HL-60 (cell line): ENCODE measurements at regions not wholly inside any gene's neighbourhood (a gene's known extent, or its start where the extent isn't known, plus 50 kb on each side); places are given as distances from the start of the nearest gene placed in this dataset.

Experiments
- DNase-seq, 2 experiments: peaks; one replicate each; pipeline ENCODE4 v3.0.0-alpha.2; 2010 to 2020; ENCODE audit warnings: low read depth in 1 of 2, low spot score in 1 of 2
- H3K27ac ChIP-seq: fragments of 250-450 bp; sonication (Bioruptor Pico); replicated peaks from 2 replicates; pipeline ENCODE4 v1.5.1; 2020; ENCODE audit warnings: mild to moderate bottlenecking, moderate library complexity
- H3K27me3 ChIP-seq: fragments of 250-450 bp; sonication (Bioruptor Pico); 2 replicates; pipeline ENCODE4 v1.5.1; 2021; ENCODE audit warnings: mild to moderate bottlenecking, moderate library complexity; ENCODE audit not compliant: insufficient read depth, poor library complexity, severe bottlenecking
- H3K4me3 ChIP-seq: replicated peaks from 2 replicates; pipeline ENCODE4 v1.5.1; 2011; ENCODE audit warnings: mild to moderate bottlenecking, control low read depth, low read length; ENCODE audit not compliant: insufficient read depth
- GABPA ChIP-seq: IDR thresholded peaks from 2 replicates; pipeline ENCODE4 v1.6.1; 2012; ENCODE audit warnings: low read depth
- POLR2AphosphoS5 ChIP-seq: IDR thresholded peaks from 2 replicates; pipeline ENCODE4 v1.6.1; 2012; ENCODE audit warnings: low read depth
- SPI1 ChIP-seq: IDR thresholded peaks from 2 replicates; pipeline ENCODE4 v1.6.1; 2012; ENCODE audit warnings: low read depth, mild to moderate bottlenecking, borderline replicate concordance
- TF ChIP-seq, protein P1 (sequence below): IDR thresholded peaks from 2 replicates; pipeline ENCODE4 v1.6.1; 2012; ENCODE audit warnings: low read depth; ENCODE audit not compliant: insufficient replicate concordance
- TF ChIP-seq, protein P2 (sequence below): IDR thresholded peaks from one replicate; pipeline ENCODE4 v1.5.1; 2011; ENCODE audit warnings: low read length, control low read depth, inconsistent platforms; ENCODE audit not compliant: insufficient read depth

GRCh38 chr18:56168049-56168781 lies 470.2 kb downstream of the TXNL1 start:
- DNase-seq, result no peak
- H3K4me3 ChIP-seq, result no peak overlapping the region
- H3K27ac ChIP-seq, result no peak overlapping the region
- no peaks in the 10 kb centered on the region for H3K27me3 ChIP-seq
- no peak for TF ChIP-seq POLR2AphosphoS5
- TF ChIP-seq, protein P1, sequence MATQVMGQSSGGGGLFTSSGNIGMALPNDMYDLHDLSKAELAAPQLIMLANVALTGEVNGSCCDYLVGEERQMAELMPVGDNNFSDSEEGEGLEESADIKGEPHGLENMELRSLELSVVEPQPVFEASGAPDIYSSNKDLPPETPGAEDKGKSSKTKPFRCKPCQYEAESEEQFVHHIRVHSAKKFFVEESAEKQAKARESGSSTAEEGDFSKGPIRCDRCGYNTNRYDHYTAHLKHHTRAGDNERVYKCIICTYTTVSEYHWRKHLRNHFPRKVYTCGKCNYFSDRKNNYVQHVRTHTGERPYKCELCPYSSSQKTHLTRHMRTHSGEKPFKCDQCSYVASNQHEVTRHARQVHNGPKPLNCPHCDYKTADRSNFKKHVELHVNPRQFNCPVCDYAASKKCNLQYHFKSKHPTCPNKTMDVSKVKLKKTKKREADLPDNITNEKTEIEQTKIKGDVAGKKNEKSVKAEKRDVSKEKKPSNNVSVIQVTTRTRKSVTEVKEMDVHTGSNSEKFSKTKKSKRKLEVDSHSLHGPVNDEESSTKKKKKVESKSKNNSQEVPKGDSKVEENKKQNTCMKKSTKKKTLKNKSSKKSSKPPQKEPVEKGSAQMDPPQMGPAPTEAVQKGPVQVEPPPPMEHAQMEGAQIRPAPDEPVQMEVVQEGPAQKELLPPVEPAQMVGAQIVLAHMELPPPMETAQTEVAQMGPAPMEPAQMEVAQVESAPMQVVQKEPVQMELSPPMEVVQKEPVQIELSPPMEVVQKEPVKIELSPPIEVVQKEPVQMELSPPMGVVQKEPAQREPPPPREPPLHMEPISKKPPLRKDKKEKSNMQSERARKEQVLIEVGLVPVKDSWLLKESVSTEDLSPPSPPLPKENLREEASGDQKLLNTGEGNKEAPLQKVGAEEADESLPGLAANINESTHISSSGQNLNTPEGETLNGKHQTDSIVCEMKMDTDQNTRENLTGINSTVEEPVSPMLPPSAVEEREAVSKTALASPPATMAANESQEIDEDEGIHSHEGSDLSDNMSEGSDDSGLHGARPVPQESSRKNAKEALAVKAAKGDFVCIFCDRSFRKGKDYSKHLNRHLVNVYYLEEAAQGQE, result no peak
- TF ChIP-seq GABPA, result no peak
- TF ChIP-seq SPI1, result no peak
- TF ChIP-seq, protein P2, sequence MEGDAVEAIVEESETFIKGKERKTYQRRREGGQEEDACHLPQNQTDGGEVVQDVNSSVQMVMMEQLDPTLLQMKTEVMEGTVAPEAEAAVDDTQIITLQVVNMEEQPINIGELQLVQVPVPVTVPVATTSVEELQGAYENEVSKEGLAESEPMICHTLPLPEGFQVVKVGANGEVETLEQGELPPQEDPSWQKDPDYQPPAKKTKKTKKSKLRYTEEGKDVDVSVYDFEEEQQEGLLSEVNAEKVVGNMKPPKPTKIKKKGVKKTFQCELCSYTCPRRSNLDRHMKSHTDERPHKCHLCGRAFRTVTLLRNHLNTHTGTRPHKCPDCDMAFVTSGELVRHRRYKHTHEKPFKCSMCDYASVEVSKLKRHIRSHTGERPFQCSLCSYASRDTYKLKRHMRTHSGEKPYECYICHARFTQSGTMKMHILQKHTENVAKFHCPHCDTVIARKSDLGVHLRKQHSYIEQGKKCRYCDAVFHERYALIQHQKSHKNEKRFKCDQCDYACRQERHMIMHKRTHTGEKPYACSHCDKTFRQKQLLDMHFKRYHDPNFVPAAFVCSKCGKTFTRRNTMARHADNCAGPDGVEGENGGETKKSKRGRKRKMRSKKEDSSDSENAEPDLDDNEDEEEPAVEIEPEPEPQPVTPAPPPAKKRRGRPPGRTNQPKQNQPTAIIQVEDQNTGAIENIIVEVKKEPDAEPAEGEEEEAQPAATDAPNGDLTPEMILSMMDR, result no peak

- DNase-seq, result no peak
- Histone ChIP-seq H3K27me3 (no peaks in the 10 kb centered on the region), H3K27ac (no peak overlapping the region), H3K4me3 (no peak overlapping the region)
- TF ChIP-seq SPI1 (no peak), GABPA (no peak), POLR2AphosphoS5 (no peak)
- TF ChIP-seq, protein P1, result no peak
- TF ChIP-seq, protein P2, result no peak
Observed at GRCh38 chr18:56167366-56167765, 471.0 kb downstream of the TXNL1 start.

DNA sequence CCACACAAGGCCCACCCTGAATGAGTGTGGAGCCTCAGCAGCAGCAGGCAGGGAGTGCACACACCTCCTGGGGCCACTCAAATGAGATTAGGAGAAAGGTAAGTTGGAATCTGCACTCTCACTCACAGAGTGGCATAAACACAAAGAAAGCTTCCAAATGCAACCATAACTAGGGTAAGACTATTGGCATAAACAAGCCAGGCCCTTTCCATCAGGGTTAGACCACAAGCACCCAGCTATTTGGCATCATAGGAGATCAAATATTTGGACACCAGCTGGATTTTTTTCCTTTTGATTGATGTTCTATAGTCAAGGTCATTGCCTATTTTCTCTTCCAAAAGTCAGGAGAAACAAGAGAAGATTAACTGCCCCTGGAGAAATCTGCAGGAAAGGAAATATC lies 471.5 kb downstream of the TXNL1 start:
- DNase-seq, result no peak
- no peaks in the 10 kb centered on the region for H3K27me3 ChIP-seq
- TF ChIP-seq GABPA, result no peak
- TF ChIP-seq, protein P1, result no peak
- TF ChIP-seq, protein P2, result no peak
- TF ChIP-seq POLR2AphosphoS5, result no peak
- H3K4me3 ChIP-seq, result no peak overlapping the region
- H3K27ac ChIP-seq, result no peak overlapping the region
